ENCODE measurements at regions not wholly inside any gene's neighbourhood (a gene's known extent, or its start where the extent isn't known, plus 50 kb on each side); places are given as distances from the start of the nearest gene placed in this dataset.

GRCh38 chr22:46055181-46055875 is 78.4 kb upstream of the WNT7B start:
- no peak overlapping the region; the same call in 1 of the 2 replicates for H3K14ac ChIP-seq (replicated peaks; ENCODE audit: low read depth, low read length)
- ChIA-PET POLR2A (ENCODE audit: unreplicated experiment) (no interaction called here), CTCF (no interaction called here)
- H4K5ac ChIP-seq (ENCODE audit: low read depth, low read length): no peak overlapping the region
- H3K79me1 ChIP-seq (ENCODE audit: low read depth in 1 of 2, low read length in 2 of 2): peaks cover 41 to 72% of the 10 kb centered on the region in 2 experiments
- H2BK120ac ChIP-seq (ENCODE audit: low read depth, low read length): no peak overlapping the region
- H3K27ac ChIP-seq (ENCODE audit: insufficient read depth, low read length): no peak overlapping the region
- H3K9me3 ChIP-seq (ENCODE audit: control insufficient read depth, insufficient read depth, low read length): no peaks in the 10 kb centered on the region
- no peaks in the 10 kb centered on the region for H4K20me1 ChIP-seq (ENCODE audit: insufficient read depth, low read length)
- H3K4me1 ChIP-seq (ENCODE audit: control insufficient read depth, insufficient read depth, low read length): peaks cover 26% of the 10 kb centered on the region
- H3K36me3 ChIP-seq (ENCODE audit: control insufficient read depth, insufficient read depth, low read length): peaks cover 5% of the 10 kb centered on the region; the same call in 1 of the 2 replicates
- peak overlapping the region; percentile 38; the same call in 1 of the 2 replicates for H2AK5ac ChIP-seq (ENCODE audit: low read depth, low read length)
- H3K4me2 ChIP-seq (ENCODE audit: low read depth, low read length): no peak overlapping the region
- 98% methylated on average over 9 of the region's 17 CpGs; no CpG with 5 or more reads in 1 of the 2 experiments for WGBS, 2 experiments (ENCODE audit: extremely low coverage in 2 of 2, insufficient read length in 1 of 2)
- H3K9ac ChIP-seq (ENCODE audit: low read depth, low read length): no peak overlapping the region
- no peak for ATAC-seq (ENCODE audit: low read depth)
- no peak overlapping the region for H3K18ac ChIP-seq (ENCODE audit: low read depth, low read length)
- intact Hi-C loops (cut with micrococcal nuclease): loop anchor here (2.0 kb wide), 1 partner anchor 13 kb away; no protein-coding TSS in a partner anchor
- H3K4me3 ChIP-seq (ENCODE audit: insufficient read depth, low read depth, low read length): no peak overlapping the region
- in situ Hi-C loops (cut with MboI; ENCODE audit: low sequenced_read_pairs): no loop called here
- H2BK15ac ChIP-seq (ENCODE audit: low read depth, low read length): no peak overlapping the region
- no peak overlapping the region for H2AFZ ChIP-seq (replicated peaks; ENCODE audit: low read length, poor library complexity)
- no peaks in the 10 kb centered on the region for H3K27me3 ChIP-seq (ENCODE audit: control insufficient read depth, insufficient read depth, low read length)
- BruUV-seq (replicated peaks): no TSS peak
- no peak overlapping the region for H3K56ac ChIP-seq (ENCODE audit: extremely low read depth, insufficient read depth, low read length)
- no peak for TF ChIP-seq SMC3 (IDR thresholded peaks at IDR 0.05; ENCODE audit: low read depth, low read length)
- H2AK9ac ChIP-seq (replicated peaks; ENCODE audit: low read depth, low read length, poor library complexity): peak overlapping the region; percentile 37
- peaks cover 7% of the 10 kb centered on the region; the same call in 1 of the 2 replicates for H3K9me1 ChIP-seq (ENCODE audit: insufficient read depth, low read length)
- peak overlapping the region; percentile 33; the same call in 1 of the 2 replicates for H4K91ac ChIP-seq (ENCODE audit: insufficient read depth, low read depth, low read length)
- H2BK20ac ChIP-seq (ENCODE audit: low read depth, low read length): no peak overlapping the region
- no peak overlapping the region for H2BK5ac ChIP-seq (ENCODE audit: low read depth, low read length, poor library complexity, severe bottlenecking)
- DNase-seq: no peak
- dilution Hi-C loops (cut with HindIII; ENCODE audit: low sequenced_read_pairs, unreplicated experiment): no loop called here
- H4K8ac ChIP-seq (ENCODE audit: low read depth in 2 of 2, low read length in 2 of 2): peak overlapping the region; percentile 36 to 86; a peak in 1 of 4 replicates
- no peak overlapping the region; the same call in 1 of the 2 replicates for H3K4ac ChIP-seq (ENCODE audit: low read depth, low read length)
- H3K23ac ChIP-seq (ENCODE audit: low read depth, low read length): 0 out of 2 replicates have a peak overlapping the region, but pooled peaks have one; percentile 48

Data from IMR-90 (cell line).